Astrocyte (in vitro differentiated cells and primary cell): ENCODE measurements at regions not wholly inside any gene's neighbourhood (a gene's known extent, or its start where the extent isn't known, plus 50 kb on each side); places are given as distances from the start of the nearest gene placed in this dataset.

Source experiments
- DNase-seq: peaks from one replicate; pipeline ENCODE4 v3.0.0-alpha.2; 2010; ENCODE audit warnings: low read depth
- FAIRE-seq: peaks from 2 replicates; lab custom pipeline; 2011; peaks lifted over from hg19 to GRCh38; lab: Jason Lieb, UNC
- H2AFZ ChIP-seq: 2 replicates; pipeline ENCODE4 v1.6.0; 2012; ENCODE audit warnings: low read depth, low read length, inconsistent platforms
- H3K27ac ChIP-seq: 2 replicates; pipeline ENCODE4 v1.5.1; 2011; ENCODE audit warnings: low read depth, low read length, inconsistent platforms
- H3K27me3 ChIP-seq: 2 replicates; pipeline ENCODE4 v1.6.0; 2011; ENCODE audit warnings: low read length, inconsistent platforms; ENCODE audit not compliant: insufficient read depth
- H3K36me3 ChIP-seq: 2 replicates; pipeline ENCODE4 v1.5.1; 2011; ENCODE audit warnings: low read length, inconsistent platforms; ENCODE audit not compliant: insufficient read depth
- H3K4me1 ChIP-seq: 2 replicates; pipeline ENCODE4 v1.5.1; 2011; ENCODE audit warnings: low read length, inconsistent platforms; ENCODE audit not compliant: insufficient read depth
- H3K4me2 ChIP-seq: 2 replicates; pipeline ENCODE4 v1.6.0; 2012; ENCODE audit warnings: low read length, inconsistent platforms
- H3K4me3 ChIP-seq: 2 replicates; pipeline ENCODE4 v1.5.1; 2011; ENCODE audit warnings: low read depth, mild to moderate bottlenecking, low read length, inconsistent platforms; ENCODE audit not compliant: insufficient read depth
- H3K79me2 ChIP-seq: 2 replicates; pipeline ENCODE4 v1.6.0; 2012; ENCODE audit warnings: mild to moderate bottlenecking, low read length, inconsistent platforms; ENCODE audit not compliant: insufficient read depth
- H3K9ac ChIP-seq: 2 replicates; pipeline ENCODE4 v1.6.0; 2012; ENCODE audit warnings: mild to moderate bottlenecking, low read length, inconsistent platforms
- H3K9me3 ChIP-seq: 2 replicates; pipeline ENCODE4 v1.5.1; 2012; ENCODE audit warnings: low read depth, mild to moderate bottlenecking, low read length, inconsistent platforms; ENCODE audit not compliant: insufficient read depth
- H4K20me1 ChIP-seq: 2 replicates; pipeline ENCODE4 v1.6.0; 2012; ENCODE audit warnings: low read length, inconsistent platforms; ENCODE audit not compliant: insufficient read depth
- H3K27ac Mint-ChIP-seq: one replicate; pipeline ENCODE4 v1.8.0; 2021; ENCODE audit warnings: mild to moderate bottlenecking, mixed read lengths; ENCODE audit not compliant: unreplicated experiment
- H3K27me3 Mint-ChIP-seq: one replicate; pipeline ENCODE4 v1.8.0; 2021; ENCODE audit warnings: low read depth, mixed read lengths; ENCODE audit not compliant: unreplicated experiment
- H3K36me3 Mint-ChIP-seq: one replicate; pipeline ENCODE4 v1.8.0; 2021; ENCODE audit warnings: low read depth, mixed read lengths; ENCODE audit not compliant: unreplicated experiment
- H3K4me1 Mint-ChIP-seq: one replicate; pipeline ENCODE4 v1.8.0; 2021; ENCODE audit warnings: low read depth, mixed read lengths; ENCODE audit not compliant: unreplicated experiment
- H3K4me3 Mint-ChIP-seq: one replicate; pipeline ENCODE4 v1.8.0; 2021; ENCODE audit warnings: mild to moderate bottlenecking, moderate library complexity, mixed read lengths; ENCODE audit not compliant: unreplicated experiment
- H3K9me3 Mint-ChIP-seq: one replicate; pipeline ENCODE4 v1.8.0; 2021; ENCODE audit warnings: mild to moderate bottlenecking, mixed read lengths; ENCODE audit not compliant: unreplicated experiment
- CTCF ChIP-seq: IDR thresholded peaks from 2 replicates; pipeline ENCODE4 v1.5.1; 2011; ENCODE audit warnings: low read depth, mild to moderate bottlenecking, inconsistent platforms, low read length, moderate library complexity; ENCODE audit not compliant: insufficient read depth
- EZH2 ChIP-seq: IDR thresholded peaks from 2 replicates; pipeline ENCODE4 v1.6.1; 2012; ENCODE audit warnings: mild to moderate bottlenecking, low read length, inconsistent platforms; ENCODE audit not compliant: insufficient read depth

- Histone ChIP-seq H3K27me3 (no peaks in the 10 kb centered on the region), H3K79me2 (no peaks in the 10 kb centered on the region), H4K20me1 (no peaks in the 10 kb centered on the region), H3K36me3 (no peaks in the 10 kb centered on the region), H3K4me1 (peaks cover 42% of the 10 kb centered on the region), H3K4me3 (peak overlapping the region; percentile 18), H3K9ac (peak overlapping the region; percentile 67), H3K9me3 (peaks cover 10% of the 10 kb centered on the region), H3K4me2 (peak overlapping the region; percentile 71), H3K27ac (peak overlapping the region; percentile 87), H2AFZ (peak overlapping the region; percentile 7)
- H3K4me3 Mint-ChIP-seq, result no peak overlapping the region
- H3K27me3 Mint-ChIP-seq, result no peaks in the 10 kb centered on the region
- DNase-seq, result peak; percentile 99
- TF ChIP-seq CTCF, result no peak
- no peak for TF ChIP-seq EZH2
- peaks cover 10% of the 10 kb centered on the region for H3K9me3 Mint-ChIP-seq
- peaks cover 42% of the 10 kb centered on the region for H3K4me1 Mint-ChIP-seq
- FAIRE-seq, result peak; percentile 84
- H3K36me3 Mint-ChIP-seq, result peaks cover 3% of the 10 kb centered on the region
- H3K27ac Mint-ChIP-seq, result peak overlapping the region; percentile 56
Measured at GRCh38 chr1:172909606-172910326, 141.0 kb downstream of the TNFSF18 start.

- H3K36me3 ChIP-seq, result no peaks in the 10 kb centered on the region
Measured at GRCh38 chr1:172912765-172913260, 137.9 kb downstream of the TNFSF18 start.

More at GRCh38 chr1:172912765-172913260, 137.9 kb downstream of the TNFSF18 start:
- Histone ChIP-seq H3K4me1 (peaks cover 41% of the 10 kb centered on the region), H3K9me3 (peaks cover 10% of the 10 kb centered on the region), H2AFZ (no peak overlapping the region), H4K20me1 (no peaks in the 10 kb centered on the region), H3K79me2 (no peaks in the 10 kb centered on the region), H3K27me3 (no peaks in the 10 kb centered on the region), H3K4me2 (no peak overlapping the region), H3K27ac (no peak overlapping the region), H3K9ac (no peak overlapping the region), H3K4me3 (no peak overlapping the region)
- FAIRE-seq (no peak), DNase-seq (no peak)
- TF ChIP-seq EZH2 (no peak), CTCF (no peak)
- no peaks in the 10 kb centered on the region for H3K27me3 Mint-ChIP-seq
- H3K4me3 Mint-ChIP-seq, result no peak overlapping the region
- H3K4me1 Mint-ChIP-seq, result peaks cover 32% of the 10 kb centered on the region
- peaks cover 6% of the 10 kb centered on the region for H3K9me3 Mint-ChIP-seq
- H3K36me3 Mint-ChIP-seq, result peaks cover 3% of the 10 kb centered on the region
- no peak overlapping the region for H3K27ac Mint-ChIP-seq
